Stimulated activated naive CD8-positive, alpha-beta T cell treated with anti-CD3 and anti-CD28 coated beads, Interleukin-15, Interleukin-2, amounts not matched to agents 100 U/mL and 50 U/mL, for 24 hours (primary cell): ENCODE measurements at regions not wholly inside any gene's neighbourhood (a gene's known extent, or its start where the extent isn't known, plus 50 kb on each side); places are given as distances from the start of the nearest gene placed in this dataset.
"Not testable (repeated sequence)": the region's sequence is repeated elsewhere in the genome, so short reads cannot be mapped to it uniquely, and the experiment has no call there.

ENCODE experiments used
- ATAC-seq: fragments of 150-1000 bp; cut with Tn5 transposase; one replicate; pipeline ENCODE4 v1.10.0; 2021
- DNase-seq: peaks from one replicate; pipeline ENCODE4 v3.0.0; 2021

- DNase-seq: no peak
- ATAC-seq: no peak
Measured at GRCh38 chr2:63740020-63740419, 101.7 kb upstream of the UGP2 start.

- DNase-seq (no peak), ATAC-seq (no peak)
Measured at GRCh38 chr2:63740943-63741342, 100.8 kb upstream of the UGP2 start.

GRCh38 chr2:63741884-63742579 lies 99.7 kb upstream of the UGP2 start:
- ATAC-seq (no peak), DNase-seq (no peak)

- DNase-seq (no peak), ATAC-seq (no peak)
Measured at GRCh38 chr2:63742580-63742976, 99.1 kb upstream of the UGP2 start.

GRCh38 chr2:63743170-63743981 lies 98.3 kb upstream of the UGP2 start:
- DNase-seq (no peak), ATAC-seq (no peak)

GRCh38 chr2:63743982-63744966 lies 97.4 kb upstream of the UGP2 start:
- DNase-seq (no peak), ATAC-seq (no peak)

- not testable (repeated sequence) for ATAC-seq, DNase-seq
Measured at GRCh38 chr2:63746548-63746947, 95.1 kb upstream of the UGP2 start.

- no peak for DNase-seq
Measured at GRCh38 chr2:63751901-63752300, 89.8 kb upstream of the UGP2 start.

GRCh38 chr2:63755216-63755615 lies 86.5 kb upstream of the UGP2 start:
- DNase-seq: no peak
- no peak for ATAC-seq

More at GRCh38 chr2:63751901-63752300, 89.8 kb upstream of the UGP2 start:
- no peak for ATAC-seq

GRCh38 chr2:63755965-63756364 lies 85.7 kb upstream of the UGP2 start:
- ATAC-seq (no peak), DNase-seq (no peak)

- no peak for DNase-seq
- ATAC-seq: no peak
Measured at GRCh38 chr2:63763391-63763941, 78.2 kb upstream of the UGP2 start.

GRCh38 chr2:63764630-63765029 lies 77.1 kb upstream of the UGP2 start:
- no peak for ATAC-seq
- no peak for DNase-seq

GRCh38 chr2:63765117-63765516 lies 76.6 kb upstream of the UGP2 start:
- DNase-seq: no peak
- no peak for ATAC-seq

GRCh38 chr2:63767307-63767706 lies 74.4 kb upstream of the UGP2 start:
- DNase-seq (no peak), ATAC-seq (no peak)

- no peak for ATAC-seq
- DNase-seq: no peak
Measured at GRCh38 chr2:63768051-63768450, 73.6 kb upstream of the UGP2 start.

- ATAC-seq (no peak), DNase-seq (no peak)
Measured at GRCh38 chr2:63769915-63770314, 71.8 kb upstream of the UGP2 start.

GRCh38 chr2:63772061-63772460 lies 69.6 kb upstream of the UGP2 start:
- ATAC-seq (no peak), DNase-seq (no peak)

GRCh38 chr2:63775191-63775590 lies 66.5 kb upstream of the UGP2 start:
- no peak for ATAC-seq
- DNase-seq: no peak

- DNase-seq: no peak
- ATAC-seq: no peak
Measured at GRCh38 chr2:63776382-63776781, 65.3 kb upstream of the UGP2 start.

GRCh38 chr2:63777816-63778215 lies 63.9 kb upstream of the UGP2 start:
- no peak for ATAC-seq
- DNase-seq: no peak

- DNase-seq (no peak), ATAC-seq (no peak)
Measured at GRCh38 chr2:63778391-63778790, 63.3 kb upstream of the UGP2 start.

- no peak for ATAC-seq
- no peak for DNase-seq
Measured at GRCh38 chr2:63780518-63781155, 61.1 kb upstream of the UGP2 start.
